Liver (tissue), 3 donors: ENCODE measurements at regions not wholly inside any gene's neighbourhood (a gene's known extent, or its start where the extent isn't known, plus 50 kb on each side); places are given as distances from the start of the nearest gene placed in this dataset.

Source experiments
- ATF3 ChIP-seq: IDR thresholded peaks from 2 replicates; pipeline ENCODE4 v1.6.1; 2016; ENCODE audit warnings: antibody characterized with exemption
- CTCF ChIP-seq: fragments of 150-350 bp; IDR thresholded peaks from 2 replicates; pipeline ENCODE4 v1.5.1; 2017; ENCODE audit warnings: improper control_type of control experiment, low read depth, low read length; ENCODE audit not compliant: missing input control
- GABPA ChIP-seq, 2 donors: IDR thresholded peaks in 1 of 2; conservative IDR thresholded peaks in 1 of 2; 2 replicates each; pipeline ENCODE4 v1.6.1; 2016; ENCODE audit warnings: antibody characterized with exemption in 2 of 2, mild to moderate bottlenecking in 1 of 2, moderate library complexity in 1 of 2
- MAX ChIP-seq: IDR thresholded peaks from 2 replicates; pipeline ENCODE4 v1.6.1; 2016; ENCODE audit warnings: antibody characterized with exemption
- SP1 ChIP-seq: IDR thresholded peaks from 2 replicates; pipeline ENCODE4 v1.6.1; 2018; ENCODE audit warnings: antibody characterized with exemption, mild to moderate bottlenecking
- TAF1 ChIP-seq: conservative IDR thresholded peaks from 2 replicates; pipeline ENCODE4 v1.6.1; 2016; ENCODE audit warnings: antibody characterized with exemption, mild to moderate bottlenecking
- donor health status: healthy.
- donor health status: healthy.

GRCh38 chr2:88843651-88844050 lies 152.2 kb downstream of the RPIA start:
- TF ChIP-seq CTCF: no peak
- TF ChIP-seq TAF1: no peak
- TF ChIP-seq SP1: no peak
- no peak for TF ChIP-seq GABPA (IDR thresholded peaks at IDR 0.05 in 1 of 2, conservative IDR thresholded peaks at IDR 0.05 in 1 of 2)
- no peak for TF ChIP-seq ATF3
- TF ChIP-seq MAX: no peak
